Smooth muscle cell (in vitro differentiated cells): ENCODE measurements at regions not wholly inside any gene's neighbourhood (a gene's known extent, or its start where the extent isn't known, plus 50 kb on each side); places are given as distances from the start of the nearest gene placed in this dataset. TPM values are rescaled to one million over a fixed set of nuclear protein-coding genes. Genes with fewer than 3 reads are reported as not detected.

ENCODE experiments used
- DNase-seq: peaks from one replicate; lab custom pipeline; 2025; ENCODE audit not compliant: unreplicated experiment; lab: John Stamatoyannopoulos, UW
- H2AFZ ChIP-seq: fragments of 200-600 bp; sonication (generic); 2 replicates; pipeline ENCODE4 v1.6.0; 2016; ENCODE audit warnings: antibody characterized with exemption, low read depth, mild to moderate bottlenecking
- H3F3A ChIP-seq: fragments of 200-600 bp; sonication (generic); 2 replicates; pipeline ENCODE4 v1.6.0; 2017; ENCODE audit warnings: antibody characterized with exemption, low read depth
- H3K27ac ChIP-seq: fragments of 200-600 bp; sonication (generic); 2 replicates; pipeline ENCODE4 v1.5.1; 2016; ENCODE audit warnings: low read depth, mild to moderate bottlenecking
- H3K27me3 ChIP-seq: fragments of 200-600 bp; sonication (generic); 2 replicates; pipeline ENCODE4 v1.6.1; 2016; ENCODE audit warnings: low read depth, mild to moderate bottlenecking
- H3K36me3 ChIP-seq: fragments of 200-600 bp; sonication (generic); 2 replicates; pipeline ENCODE4 v1.5.1; 2016; ENCODE audit warnings: low read depth
- H3K4me1 ChIP-seq: fragments of 200-600 bp; sonication (generic); 2 replicates; pipeline ENCODE4 v1.5.1; 2016; ENCODE audit warnings: low read depth
- H3K4me2 ChIP-seq: fragments of 200-600 bp; sonication (generic); 2 replicates; pipeline ENCODE4 v1.6.0; 2016; ENCODE audit warnings: mild to moderate bottlenecking
- H3K4me3 ChIP-seq: fragments of 200-600 bp; sonication (generic); 2 replicates; pipeline ENCODE4 v1.5.1; 2016; ENCODE audit warnings: mild to moderate bottlenecking
- H3K79me2 ChIP-seq: fragments of 200-600 bp; sonication (generic); 2 replicates; pipeline ENCODE4 v1.6.0; 2016; ENCODE audit warnings: low read depth, mild to moderate bottlenecking
- H3K9ac ChIP-seq: fragments of 200-600 bp; sonication (generic); 2 replicates; pipeline ENCODE4 v1.6.0; 2016; ENCODE audit warnings: low read depth
- H3K9me3 ChIP-seq: fragments of 200-600 bp; sonication (generic); replicated peaks from 2 replicates; pipeline ENCODE4 v1.5.1; 2016; ENCODE audit warnings: low read depth
- H4K20me1 ChIP-seq: fragments of 200-600 bp; sonication (generic); 2 replicates; pipeline ENCODE4 v1.6.0; 2016; ENCODE audit warnings: low read depth
- CTCF ChIP-seq: fragments of 200-600 bp; sonication (generic); IDR thresholded peaks from 2 replicates; pipeline ENCODE4 v1.5.1; 2017; ENCODE audit warnings: borderline replicate concordance, mild to moderate bottlenecking, antibody characterized with exemption; ENCODE audit not compliant: insufficient read depth, poor library complexity, severe bottlenecking
- WGBS: methylation state at CpG from one replicate; pipeline ENCODE4 v1.1.7; 2016; ENCODE audit warnings: low lambda C conversion rate; 5-methylcytosine and 5-hydroxymethylcytosine counted together
- small RNA-seq: library from RNA; depleted of rRNA; stranded (forward); fragments of <200 nt; gene quantifications from one replicate; pipeline ENCODE3, GENCODE V24; 2014

GRCh38 chr14:66434464-66434863 lies 51.7 kb upstream of the CCDC196 start:
- Histone ChIP-seq H3K4me2 (no peak overlapping the region), H3K4me1 (no peaks in the 10 kb centered on the region), H4K20me1 (no peaks in the 10 kb centered on the region), H3K27me3 (no peaks in the 10 kb centered on the region), H3F3A (no peaks in the 10 kb centered on the region), H3K27ac (no peak overlapping the region), H3K36me3 (no peaks in the 10 kb centered on the region), H3K9me3 (peaks cover 8% of the 10 kb centered on the region), H3K79me2 (no peaks in the 10 kb centered on the region), H3K4me3 (no peak overlapping the region), H2AFZ (no peak overlapping the region), H3K9ac (no peak overlapping the region)
- 89% methylated on average over 2 of the region's 2 CpGs for WGBS
- no peak for TF ChIP-seq CTCF
- DNase-seq, result no peak

GRCh38 chr14:66435683-66436082 lies 50.5 kb upstream of the CCDC196 start:
- no peak for DNase-seq
- Histone ChIP-seq H3K27me3 (no peaks in the 10 kb centered on the region), H3K4me1 (no peaks in the 10 kb centered on the region), H3K9ac (no peak overlapping the region), H3K79me2 (no peaks in the 10 kb centered on the region), H4K20me1 (no peaks in the 10 kb centered on the region), H3K4me3 (no peak overlapping the region), H3K9me3 (peaks cover 16% of the 10 kb centered on the region), H3K27ac (no peak overlapping the region), H3K4me2 (no peak overlapping the region), H3K36me3 (no peaks in the 10 kb centered on the region), H3F3A (no peaks in the 10 kb centered on the region), H2AFZ (no peak overlapping the region)
- no peak for TF ChIP-seq CTCF
- 84% methylated on average over 1 of the region's 1 CpG for WGBS

Small RNA genes lying in the stretch of these regions (small RNA-seq; reads per million reads assigned to genes)
- gene RF00019, result not detected
